GM23338 (cell line): ENCODE measurements at regions not wholly inside any gene's neighbourhood (a gene's known extent, or its start where the extent isn't known, plus 50 kb on each side); places are given as distances from the start of the nearest gene placed in this dataset.

Experiments
- ATAC-seq: fragments of 200-7000 bp; cut with Tn5 transposase; 3 replicates; pipeline ENCODE4 v1.9.1; 2020
- DNase-seq: peaks from one replicate; pipeline ENCODE4 v3.0.0-alpha.2; 2015; ENCODE audit warnings: low spot score
- H2AFZ ChIP-seq: fragments of 200-600 bp; sonication (generic); 2 replicates; pipeline ENCODE4 v1.8.0; 2016; ENCODE audit warnings: antibody characterized with exemption, mild to moderate bottlenecking, moderate library complexity
- H3F3A ChIP-seq: fragments of 200-600 bp; sonication (generic); replicated peaks from 2 replicates; pipeline ENCODE4 v1.8.0; 2017; ENCODE audit warnings: antibody characterized with exemption, mixed run types, low read depth
- H3K27ac ChIP-seq: fragments of 200-600 bp; sonication (generic); 2 replicates; pipeline ENCODE4 v1.6.1; 2016; ENCODE audit warnings: low read depth
- H3K27me3 ChIP-seq: fragments of 200-600 bp; sonication (generic); 2 replicates; pipeline ENCODE4 v1.8.0; 2016; ENCODE audit warnings: mild to moderate bottlenecking, mixed run types, moderate library complexity; ENCODE audit not compliant: insufficient read depth
- H3K36me3 ChIP-seq: fragments of 200-600 bp; sonication (generic); 2 replicates; pipeline ENCODE4 v1.8.0; 2016; ENCODE audit warnings: mild to moderate bottlenecking; ENCODE audit not compliant: insufficient read depth
- H3K4me1 ChIP-seq: fragments of 200-600 bp; sonication (generic); 2 replicates; pipeline ENCODE4 v1.8.0; 2016; ENCODE audit warnings: mild to moderate bottlenecking, moderate library complexity; ENCODE audit not compliant: insufficient read depth
- H3K4me2 ChIP-seq: fragments of 200-600 bp; sonication (generic); 2 replicates; pipeline ENCODE4 v1.7.1; 2017; ENCODE audit warnings: mixed run types
- H3K4me3 ChIP-seq: fragments of 200-600 bp; sonication (generic); 2 replicates; pipeline ENCODE4 v1.6.1; 2016; ENCODE audit warnings: mixed run types
- H3K79me2 ChIP-seq: fragments of 200-600 bp; sonication (generic); replicated peaks from 2 replicates; pipeline ENCODE4 v1.8.0; 2017; ENCODE audit warnings: mild to moderate bottlenecking; ENCODE audit not compliant: insufficient read depth
- H3K9me2 ChIP-seq: fragments of 200-600 bp; sonication (generic); 2 replicates; pipeline ENCODE4 v1.8.0; 2017; ENCODE audit not compliant: insufficient read depth
- H4K20me1 ChIP-seq: fragments of 200-600 bp; sonication (generic); replicated peaks from 2 replicates; pipeline ENCODE4 v1.8.0; 2017; ENCODE audit warnings: mild to moderate bottlenecking; ENCODE audit not compliant: insufficient read depth
- H3K27ac Mint-ChIP-seq: 2 replicates; pipeline ENCODE4 v1.8.0; 2020; ENCODE audit warnings: inconsistent platforms, mild to moderate bottlenecking, moderate library complexity, mixed read lengths
- H3K27me3 Mint-ChIP-seq: 3 replicates; pipeline ENCODE4 v1.8.0; 2022; ENCODE audit warnings: low read depth, mild to moderate bottlenecking, moderate library complexity, mixed read lengths, inconsistent platforms; ENCODE audit not compliant: insufficient read depth, poor library complexity
- H3K36me3 Mint-ChIP-seq: 3 replicates; pipeline ENCODE4 v1.8.0; 2021; ENCODE audit warnings: low read depth, mild to moderate bottlenecking, inconsistent platforms, moderate library complexity, mixed read lengths
- H3K4me1 Mint-ChIP-seq: 3 replicates; pipeline ENCODE4 v1.8.0; 2020; ENCODE audit warnings: mild to moderate bottlenecking, inconsistent platforms, mixed read lengths
- H3K4me3 Mint-ChIP-seq: 3 replicates; pipeline ENCODE4 v1.8.0; 2021; ENCODE audit warnings: moderate library complexity, mild to moderate bottlenecking, inconsistent platforms, mixed read lengths
- H3K9me3 Mint-ChIP-seq: 3 replicates; pipeline ENCODE4 v1.8.0; 2020; ENCODE audit warnings: moderate library complexity, mild to moderate bottlenecking, inconsistent platforms, mixed read lengths
- EZH2 ChIP-seq: fragments of 200-600 bp; sonication (generic); IDR thresholded peaks from one replicate; pipeline ENCODE4 v1.8.0; 2017; ENCODE audit warnings: antibody characterized with exemption, mild to moderate bottlenecking, low read depth; ENCODE audit not compliant: unreplicated experiment
- EZH2phosphoT487 ChIP-seq: fragments of 200-600 bp; sonication (generic); IDR thresholded peaks from one replicate; pipeline ENCODE4 v1.8.1; 2018; ENCODE audit warnings: antibody characterized with exemption; ENCODE audit not compliant: unreplicated experiment
- POLR2AphosphoS5 ChIP-seq: IDR thresholded peaks from 2 replicates; pipeline ENCODE4 v1.6.1; 2016; ENCODE audit warnings: antibody characterized with exemption, low read depth
- STAT1 ChIP-seq: IDR thresholded peaks from one replicate; pipeline ENCODE4 v1.6.1; 2016; ENCODE audit warnings: antibody characterized with exemption; ENCODE audit not compliant: unreplicated experiment
- ZNF114 ChIP-seq: fragments of 250-450 bp; sonication (Bioruptor Pico); IDR thresholded peaks from 2 replicates; pipeline ENCODE4 v1.5.0; 2020; ENCODE audit warnings: mild to moderate bottlenecking, moderate library complexity
- TF ChIP-seq, protein P1 (sequence below): IDR thresholded peaks from 2 replicates; pipeline ENCODE4 v1.6.1; 2016; ENCODE audit warnings: antibody characterized with exemption
- TF ChIP-seq, protein P2 (sequence below): IDR thresholded peaks from one replicate; pipeline ENCODE4 v1.6.1; 2018; ENCODE audit warnings: antibody characterized with exemption; ENCODE audit not compliant: unreplicated experiment
- TF ChIP-seq, protein P3 (sequence below), 2 experiments: fragments of 200-600 bp in 1 of 2; sonication (generic) in 1 of 2; conservative IDR thresholded peaks; 2 replicates each; pipeline versions ENCODE4 v1.5.1 to v1.6.1; 2016 to 2017; ENCODE audit warnings: antibody characterized with exemption in 2 of 2, low read depth in 2 of 2, mild to moderate bottlenecking in 2 of 2, moderate library complexity in 1 of 2

DNA sequence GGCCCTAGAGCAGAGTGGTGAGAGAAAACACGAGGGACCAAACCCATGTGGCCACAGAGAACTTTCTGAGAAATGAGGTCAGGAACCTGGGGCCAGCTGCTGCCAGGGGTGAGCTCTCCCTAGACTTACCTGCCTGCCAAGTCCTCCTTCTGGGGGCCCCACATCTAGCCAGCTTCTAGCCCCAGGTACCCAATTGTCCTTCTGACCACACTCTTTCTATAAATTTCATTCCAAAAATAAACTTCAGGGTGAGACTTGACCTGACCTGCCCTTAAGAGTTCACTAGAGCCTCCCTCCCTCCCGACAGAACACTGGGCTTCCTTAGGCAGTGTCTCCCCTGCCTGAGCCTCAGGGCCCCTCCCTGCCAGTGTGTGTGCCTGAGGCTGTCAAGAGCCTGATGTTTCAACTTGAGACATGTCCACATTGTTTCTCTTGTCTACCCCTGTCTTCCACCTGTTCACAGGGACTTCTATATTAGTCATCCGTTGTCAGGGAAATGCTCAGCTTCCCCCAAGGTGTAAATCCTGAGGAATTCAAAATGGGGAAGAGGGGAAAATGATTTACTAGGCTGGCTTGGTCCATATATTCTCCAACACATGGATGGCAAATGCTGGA is 312.8 kb upstream of the TLE3 start:
- Histone ChIP-seq H3K27me3 (no peaks in the 10 kb centered on the region), H3F3A (no peaks in the 10 kb centered on the region), H3K9me2 (0 out of 2 replicates have a peak, but pooled peaks cover 3% of the 10 kb centered on the region), H3K79me2 (no peaks in the 10 kb centered on the region), H3K27ac (no peak overlapping the region), H4K20me1 (no peaks in the 10 kb centered on the region), H3K36me3 (no peaks in the 10 kb centered on the region), H2AFZ (no peak overlapping the region), H3K4me3 (no peak overlapping the region), H3K4me1 (peaks cover 14% of the 10 kb centered on the region), H3K4me2 (no peak overlapping the region)
- ATAC-seq (no peak), DNase-seq (no peak)
- H3K36me3 Mint-ChIP-seq, result peaks cover 12% of the 10 kb centered on the region
- no peak overlapping the region for H3K27ac Mint-ChIP-seq
- H3K9me3 Mint-ChIP-seq, result peaks cover 15% of the 10 kb centered on the region
- no peak for TF ChIP-seq ZNF114 (CRISPR knock-in tag)
- TF ChIP-seq, protein P1, sequence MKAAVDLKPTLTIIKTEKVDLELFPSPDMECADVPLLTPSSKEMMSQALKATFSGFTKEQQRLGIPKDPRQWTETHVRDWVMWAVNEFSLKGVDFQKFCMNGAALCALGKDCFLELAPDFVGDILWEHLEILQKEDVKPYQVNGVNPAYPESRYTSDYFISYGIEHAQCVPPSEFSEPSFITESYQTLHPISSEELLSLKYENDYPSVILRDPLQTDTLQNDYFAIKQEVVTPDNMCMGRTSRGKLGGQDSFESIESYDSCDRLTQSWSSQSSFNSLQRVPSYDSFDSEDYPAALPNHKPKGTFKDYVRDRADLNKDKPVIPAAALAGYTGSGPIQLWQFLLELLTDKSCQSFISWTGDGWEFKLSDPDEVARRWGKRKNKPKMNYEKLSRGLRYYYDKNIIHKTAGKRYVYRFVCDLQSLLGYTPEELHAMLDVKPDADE, result no peak
- TF ChIP-seq, protein P2, sequence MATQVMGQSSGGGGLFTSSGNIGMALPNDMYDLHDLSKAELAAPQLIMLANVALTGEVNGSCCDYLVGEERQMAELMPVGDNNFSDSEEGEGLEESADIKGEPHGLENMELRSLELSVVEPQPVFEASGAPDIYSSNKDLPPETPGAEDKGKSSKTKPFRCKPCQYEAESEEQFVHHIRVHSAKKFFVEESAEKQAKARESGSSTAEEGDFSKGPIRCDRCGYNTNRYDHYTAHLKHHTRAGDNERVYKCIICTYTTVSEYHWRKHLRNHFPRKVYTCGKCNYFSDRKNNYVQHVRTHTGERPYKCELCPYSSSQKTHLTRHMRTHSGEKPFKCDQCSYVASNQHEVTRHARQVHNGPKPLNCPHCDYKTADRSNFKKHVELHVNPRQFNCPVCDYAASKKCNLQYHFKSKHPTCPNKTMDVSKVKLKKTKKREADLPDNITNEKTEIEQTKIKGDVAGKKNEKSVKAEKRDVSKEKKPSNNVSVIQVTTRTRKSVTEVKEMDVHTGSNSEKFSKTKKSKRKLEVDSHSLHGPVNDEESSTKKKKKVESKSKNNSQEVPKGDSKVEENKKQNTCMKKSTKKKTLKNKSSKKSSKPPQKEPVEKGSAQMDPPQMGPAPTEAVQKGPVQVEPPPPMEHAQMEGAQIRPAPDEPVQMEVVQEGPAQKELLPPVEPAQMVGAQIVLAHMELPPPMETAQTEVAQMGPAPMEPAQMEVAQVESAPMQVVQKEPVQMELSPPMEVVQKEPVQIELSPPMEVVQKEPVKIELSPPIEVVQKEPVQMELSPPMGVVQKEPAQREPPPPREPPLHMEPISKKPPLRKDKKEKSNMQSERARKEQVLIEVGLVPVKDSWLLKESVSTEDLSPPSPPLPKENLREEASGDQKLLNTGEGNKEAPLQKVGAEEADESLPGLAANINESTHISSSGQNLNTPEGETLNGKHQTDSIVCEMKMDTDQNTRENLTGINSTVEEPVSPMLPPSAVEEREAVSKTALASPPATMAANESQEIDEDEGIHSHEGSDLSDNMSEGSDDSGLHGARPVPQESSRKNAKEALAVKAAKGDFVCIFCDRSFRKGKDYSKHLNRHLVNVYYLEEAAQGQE, result no peak
- TF ChIP-seq POLR2AphosphoS5, result no peak
- TF ChIP-seq STAT1, result no peak
- peaks cover 22% of the 10 kb centered on the region for H3K4me1 Mint-ChIP-seq
- H3K27me3 Mint-ChIP-seq, result peaks cover 5% of the 10 kb centered on the region
- no peak overlapping the region for H3K4me3 Mint-ChIP-seq

DNA sequence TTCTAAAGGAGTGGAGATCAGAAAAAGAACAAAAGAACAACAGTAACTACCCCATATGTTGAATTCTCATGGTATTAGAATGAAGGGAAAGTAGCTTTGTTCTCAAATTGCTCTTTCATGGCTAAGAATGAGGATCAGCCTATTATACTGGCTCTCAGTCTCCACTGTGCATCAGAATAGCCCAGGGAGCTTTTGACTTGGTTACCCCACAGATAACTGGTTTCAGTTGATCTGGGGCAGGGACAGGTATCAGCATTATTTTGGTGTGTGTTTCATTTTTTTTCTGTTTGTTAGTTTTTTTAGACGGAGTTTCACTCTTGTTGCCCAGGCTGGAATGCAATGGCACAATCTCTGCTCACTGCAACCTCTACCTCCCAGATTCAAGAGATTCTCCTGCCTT is 311.7 kb upstream of the TLE3 start:
- H3K27me3 Mint-ChIP-seq, result peaks cover 5% of the 10 kb centered on the region
- Histone ChIP-seq H3K4me1 (peaks cover 14% of the 10 kb centered on the region), H3K36me3 (no peaks in the 10 kb centered on the region), H3K27me3 (no peaks in the 10 kb centered on the region), H3K9me2 (peaks cover 3% of the 10 kb centered on the region; the same call in 1 of the 2 replicates), H2AFZ (no peak overlapping the region), H3K27ac (no peak overlapping the region), H3K4me3 (no peak overlapping the region), H3K79me2 (no peaks in the 10 kb centered on the region), H4K20me1 (no peaks in the 10 kb centered on the region), H3K4me2 (no peak overlapping the region), H3F3A (no peaks in the 10 kb centered on the region)
- peak; percentile 22; the same call in 1 of the 3 replicates for ATAC-seq
- H3K9me3 Mint-ChIP-seq, result peaks cover 15% of the 10 kb centered on the region
- no peak for DNase-seq
- H3K27ac Mint-ChIP-seq, result no peak overlapping the region
- H3K4me1 Mint-ChIP-seq, result peaks cover 22% of the 10 kb centered on the region
- no peak overlapping the region for H3K4me3 Mint-ChIP-seq
- H3K36me3 Mint-ChIP-seq, result peaks cover 12% of the 10 kb centered on the region
- TF ChIP-seq, protein P1, result no peak
- TF ChIP-seq STAT1 (no peak), EZH2phosphoT487 (no peak), EZH2 (no peak), ZNF114 (CRISPR knock-in tag) (no peak)
- TF ChIP-seq, protein P3, sequence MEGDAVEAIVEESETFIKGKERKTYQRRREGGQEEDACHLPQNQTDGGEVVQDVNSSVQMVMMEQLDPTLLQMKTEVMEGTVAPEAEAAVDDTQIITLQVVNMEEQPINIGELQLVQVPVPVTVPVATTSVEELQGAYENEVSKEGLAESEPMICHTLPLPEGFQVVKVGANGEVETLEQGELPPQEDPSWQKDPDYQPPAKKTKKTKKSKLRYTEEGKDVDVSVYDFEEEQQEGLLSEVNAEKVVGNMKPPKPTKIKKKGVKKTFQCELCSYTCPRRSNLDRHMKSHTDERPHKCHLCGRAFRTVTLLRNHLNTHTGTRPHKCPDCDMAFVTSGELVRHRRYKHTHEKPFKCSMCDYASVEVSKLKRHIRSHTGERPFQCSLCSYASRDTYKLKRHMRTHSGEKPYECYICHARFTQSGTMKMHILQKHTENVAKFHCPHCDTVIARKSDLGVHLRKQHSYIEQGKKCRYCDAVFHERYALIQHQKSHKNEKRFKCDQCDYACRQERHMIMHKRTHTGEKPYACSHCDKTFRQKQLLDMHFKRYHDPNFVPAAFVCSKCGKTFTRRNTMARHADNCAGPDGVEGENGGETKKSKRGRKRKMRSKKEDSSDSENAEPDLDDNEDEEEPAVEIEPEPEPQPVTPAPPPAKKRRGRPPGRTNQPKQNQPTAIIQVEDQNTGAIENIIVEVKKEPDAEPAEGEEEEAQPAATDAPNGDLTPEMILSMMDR (conservative IDR thresholded peaks at IDR 0.05; ENCODE audit: low read depth in 2 of 2), result no peak
- TF ChIP-seq, protein P2, result no peak
